ENCODE measurements at regions not wholly inside any gene's neighbourhood (a gene's known extent, or its start where the extent isn't known, plus 50 kb on each side); places are given as distances from the start of the nearest gene placed in this dataset.

- TF ChIP-seq CTCF (IDR thresholded peaks at IDR 0.05; ENCODE audit: low read depth, low read length) (no peak), POLR2A (IDR thresholded peaks at IDR 0.05; ENCODE audit: extremely low read depth, insufficient read length) (no peak)
Measured at GRCh38 chr12:25887367-25887766, 71.1 kb upstream of the RASSF8 start.
